Esophagus squamous epithelium (tissue), 5 donors: ENCODE measurements at regions not wholly inside any gene's neighbourhood (a gene's known extent, or its start where the extent isn't known, plus 50 kb on each side); places are given as distances from the start of the nearest gene placed in this dataset.
A peak's percentile ranks its signal among the peaks of the same experiment; 100 is the strongest.

Source experiments
- DNase-seq: peaks from one replicate; lab custom pipeline; 2025; lab: John Stamatoyannopoulos, UW
- H3K27ac ChIP-seq, 4 donors: fragments of 200-600 bp; sonication (generic); one replicate each; pipeline ENCODE4 v1.5.1; 2016 to 2019; ENCODE audit warnings: mild to moderate bottlenecking in 1 of 4
- H3K27me3 ChIP-seq, 4 donors: fragments of 200-600 bp; sonication (generic); 1 replicate in 3 of 4; 2 replicates in 1 of 4; pipeline versions ENCODE4 v1.5.1 to v1.6.0; 2017 to 2021; ENCODE audit warnings: antibody characterized with exemption in 1 of 4
- H3K36me3 ChIP-seq, 3 donors: fragments of 200-600 bp; sonication (generic); one replicate each; pipeline ENCODE4 v1.5.1; 2016 to 2019
- H3K4me1 ChIP-seq, 3 donors: fragments of 200-600 bp; sonication (generic); one replicate each; pipeline ENCODE4 v1.5.1; 2017 to 2019
- H3K4me3 ChIP-seq, 4 donors: fragments of 200-600 bp; sonication (generic); 1 replicate in 3 of 4; 2 replicates in 1 of 4; pipeline ENCODE4 v1.5.1; 2016 to 2019; ENCODE audit warnings: mild to moderate bottlenecking in 2 of 4, moderate library complexity in 1 of 4
- H3K9me3 ChIP-seq, 3 donors: fragments of 200-600 bp; sonication (generic); one replicate each; pipeline ENCODE4 v1.5.1; 2016 to 2019
- POLR2A ChIP-seq, 4 donors: fragments of 450-650 bp; IDR thresholded peaks; one replicate each; pipeline ENCODE4 v1.6.1; 2017; ENCODE audit warnings: antibody characterized with exemption in 4 of 4, mild to moderate bottlenecking in 4 of 4, moderate library complexity in 3 of 4
- WGBS, 2 donors: methylation state at CpG; one replicate each; pipeline ENCODE4 v1.1.5; 2018; 5-methylcytosine and 5-hydroxymethylcytosine counted together
- intact Hi-C: fragments of 100-400 bp; cut with DNase I; formaldehyde crosslinking; loops from one replicate; pipeline ENCODE4 v1.15.0; 2022
- TF ChIP-seq, protein P1 (sequence below), 6 experiments: fragments of 450-650 bp in 4 of 6; fragments of 200-600 bp in 2 of 6; sonication (generic) in 2 of 6; IDR thresholded peaks; one replicate each; pipeline ENCODE4 v1.5.1; 2016 to 2019; ENCODE audit warnings: antibody characterized with exemption in 6 of 6, mild to moderate bottlenecking in 4 of 6, moderate library complexity in 4 of 6
- donor health status: DM: yes; HTN: yes; CAD: no.

DNA sequence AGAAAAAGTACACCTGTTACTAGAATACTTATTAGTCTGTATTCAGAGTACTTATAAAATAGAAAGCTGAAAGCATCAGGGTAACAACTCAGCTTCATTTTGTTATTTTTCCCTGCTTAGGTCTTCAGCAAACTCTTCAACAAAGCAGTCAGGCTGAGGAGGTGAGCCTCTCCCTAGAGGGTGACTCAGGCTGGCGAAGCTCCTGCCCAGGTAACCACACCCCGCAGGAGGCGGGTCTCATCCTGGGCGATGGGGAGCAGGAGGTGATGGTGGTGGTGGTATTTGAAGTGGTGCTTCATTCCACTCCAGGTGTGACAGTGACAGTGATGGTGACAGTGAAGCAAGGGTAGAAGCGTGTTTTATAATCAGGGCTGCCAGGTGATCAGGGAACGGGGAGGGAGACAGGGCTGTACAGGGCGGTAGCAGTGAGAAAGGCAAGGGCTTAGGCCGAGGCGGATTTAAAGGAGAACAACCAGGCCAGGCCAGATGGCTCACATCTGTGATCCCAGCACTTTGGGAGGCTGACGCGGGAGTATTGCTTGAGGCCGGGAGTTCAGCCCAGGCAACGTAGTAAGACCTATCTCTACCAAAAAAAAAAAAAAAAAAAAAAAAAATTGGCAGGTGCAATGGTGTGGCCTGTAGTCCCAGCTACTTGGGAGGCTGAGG is 127.1 kb downstream of the SOCS6 start:
- peaks cover 1 to 16% (median 2%) of the 10 kb centered on the region in 3 donors for H3K4me1 ChIP-seq
- H3K27me3 ChIP-seq = no peaks in the 10 kb centered on the region
- TF ChIP-seq, protein P1, sequence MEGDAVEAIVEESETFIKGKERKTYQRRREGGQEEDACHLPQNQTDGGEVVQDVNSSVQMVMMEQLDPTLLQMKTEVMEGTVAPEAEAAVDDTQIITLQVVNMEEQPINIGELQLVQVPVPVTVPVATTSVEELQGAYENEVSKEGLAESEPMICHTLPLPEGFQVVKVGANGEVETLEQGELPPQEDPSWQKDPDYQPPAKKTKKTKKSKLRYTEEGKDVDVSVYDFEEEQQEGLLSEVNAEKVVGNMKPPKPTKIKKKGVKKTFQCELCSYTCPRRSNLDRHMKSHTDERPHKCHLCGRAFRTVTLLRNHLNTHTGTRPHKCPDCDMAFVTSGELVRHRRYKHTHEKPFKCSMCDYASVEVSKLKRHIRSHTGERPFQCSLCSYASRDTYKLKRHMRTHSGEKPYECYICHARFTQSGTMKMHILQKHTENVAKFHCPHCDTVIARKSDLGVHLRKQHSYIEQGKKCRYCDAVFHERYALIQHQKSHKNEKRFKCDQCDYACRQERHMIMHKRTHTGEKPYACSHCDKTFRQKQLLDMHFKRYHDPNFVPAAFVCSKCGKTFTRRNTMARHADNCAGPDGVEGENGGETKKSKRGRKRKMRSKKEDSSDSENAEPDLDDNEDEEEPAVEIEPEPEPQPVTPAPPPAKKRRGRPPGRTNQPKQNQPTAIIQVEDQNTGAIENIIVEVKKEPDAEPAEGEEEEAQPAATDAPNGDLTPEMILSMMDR (IDR thresholded peaks at IDR 0.05) = no peak
- TF ChIP-seq POLR2A (IDR thresholded peaks at IDR 0.05) = no peak
- peak overlapping the region in 3 of 4 donors; percentile 38 to 56 (median 56) for H3K27ac ChIP-seq
- intact Hi-C loops = no loop called here
- WGBS, 2 donors = 43 to 62% methylated on average over 9 to 13 of the region's 13 CpGs
- H3K36me3 ChIP-seq = no peaks in the 10 kb centered on the region
- H3K9me3 ChIP-seq = no peaks in the 10 kb centered on the region
- no peak for DNase-seq
- H3K4me3 ChIP-seq = no peak overlapping the region

DNA sequence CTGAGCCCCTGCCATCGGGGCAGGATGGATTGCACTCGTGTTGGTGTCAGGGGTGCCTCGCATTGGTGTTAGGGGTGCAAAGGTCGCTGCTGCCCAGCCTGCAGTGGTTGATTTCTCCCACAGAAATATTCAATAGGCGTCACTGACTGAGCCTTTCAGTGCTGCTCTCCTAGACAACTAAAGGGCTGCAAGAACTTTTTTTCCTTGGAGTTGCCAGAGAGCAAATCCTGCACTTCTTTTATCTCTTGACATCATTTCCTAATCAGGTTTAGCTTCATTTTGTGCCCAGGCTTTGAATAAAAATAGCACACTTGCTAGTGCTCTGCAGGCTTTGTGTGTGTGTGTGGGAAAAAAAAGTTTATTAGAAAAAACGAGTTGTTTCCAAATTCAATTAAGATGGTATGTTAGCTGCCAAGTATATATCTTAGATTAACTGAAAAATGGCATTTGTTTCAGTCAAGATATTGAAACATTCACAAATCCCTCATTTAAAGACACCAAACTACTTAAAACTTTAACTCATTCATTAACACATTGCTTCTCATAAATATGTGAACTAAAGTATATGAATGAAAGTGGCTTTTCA is 125.6 kb downstream of the SOCS6 start:
- 53 to 60% methylated on average over 6 of the region's 6 CpGs for WGBS, 2 donors
- Histone ChIP-seq H3K9me3 (no peaks in the 10 kb centered on the region), H3K36me3 (no peaks in the 10 kb centered on the region), H3K4me1 (peaks cover 0 to 6% (median 0%) of the 10 kb centered on the region in 3 donors), H3K4me3 (no peak overlapping the region), H3K27me3 (peaks cover 0 to 7% (median 0%) of the 10 kb centered on the region in 4 donors), H3K27ac (no peak overlapping the region)
- DNase-seq = no peak
- intact Hi-C loops = no loop called here
- TF ChIP-seq POLR2A (IDR thresholded peaks at IDR 0.05) = no peak
- TF ChIP-seq, protein P1 (IDR thresholded peaks at IDR 0.05) = no peak

DNA sequence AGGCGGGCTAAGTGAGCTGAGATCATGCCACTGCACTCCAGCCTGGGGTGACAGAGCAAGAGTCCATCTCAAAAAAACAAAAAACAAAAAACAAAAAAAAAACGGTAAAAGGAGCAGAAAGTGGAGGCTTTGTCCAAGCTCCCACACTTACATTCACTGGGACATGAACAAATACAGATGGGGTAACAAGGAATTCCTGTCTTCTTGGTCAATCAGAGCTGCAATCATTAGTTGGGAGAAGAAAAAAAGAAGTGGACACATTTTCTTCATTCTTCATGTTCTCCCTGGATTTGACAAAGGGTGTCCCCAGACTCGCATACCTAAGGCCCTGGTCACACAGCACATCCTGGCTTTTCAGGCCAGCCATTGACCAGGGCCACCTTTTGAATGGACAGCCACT is 124.6 kb downstream of the SOCS6 start:
- Histone ChIP-seq H3K4me1 (peaks cover 0 to 6% (median 0%) of the 10 kb centered on the region in 3 donors), H3K4me3 (no peak overlapping the region), H3K27me3 (peaks cover 0 to 9% (median 0%) of the 10 kb centered on the region in 4 donors), H3K27ac (no peak overlapping the region), H3K36me3 (no peaks in the 10 kb centered on the region), H3K9me3 (no peaks in the 10 kb centered on the region)
- TF ChIP-seq POLR2A (IDR thresholded peaks at IDR 0.05) = no peak
- TF ChIP-seq, protein P1 (IDR thresholded peaks at IDR 0.05) = no peak
- 75 to 87% methylated on average over 2 to 3 of the region's 3 CpGs for WGBS, 2 donors
- intact Hi-C loops = no loop called here
- DNase-seq = no peak

DNA sequence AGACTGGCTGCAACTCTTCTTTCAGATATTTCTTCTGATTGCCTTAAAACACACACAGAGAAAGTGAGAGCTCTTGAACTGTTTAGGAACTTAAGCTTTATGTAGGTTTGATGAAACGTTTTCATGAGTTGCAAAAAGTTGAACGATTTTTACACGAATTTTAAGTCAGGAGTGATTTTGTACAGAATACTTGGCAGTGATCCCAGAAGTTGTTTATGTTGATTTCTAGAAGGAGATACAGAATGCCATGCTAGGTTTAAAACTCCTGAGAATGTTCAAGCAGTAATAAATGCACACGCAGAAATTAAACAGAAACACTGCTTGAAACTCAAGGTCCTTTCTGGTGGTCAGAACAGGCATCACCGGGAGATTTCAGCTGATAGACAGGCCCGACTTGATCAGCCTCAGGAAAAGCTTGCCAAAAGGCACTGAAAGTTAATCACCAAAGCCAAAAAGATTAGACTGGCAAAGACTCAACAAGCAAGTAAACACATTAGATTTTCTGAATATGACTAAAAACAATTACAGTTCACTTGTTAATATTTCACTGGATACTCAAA is 123.1 kb downstream of the SOCS6 start:
- H3K4me3 ChIP-seq = no peak overlapping the region
- peaks cover 0 to 6% (median 0%) of the 10 kb centered on the region in 3 donors for H3K4me1 ChIP-seq
- intact Hi-C loops = no loop called here
- H3K9me3 ChIP-seq = no peaks in the 10 kb centered on the region
- WGBS, 2 donors = 23 to 59% methylated on average over 6 of the region's 6 CpGs
- no peak overlapping the region for H3K27ac ChIP-seq
- H3K27me3 ChIP-seq = peaks cover 0 to 9% (median 0%) of the 10 kb centered on the region in 4 donors
- TF ChIP-seq, protein P1 (IDR thresholded peaks at IDR 0.05) = no peak
- TF ChIP-seq POLR2A (IDR thresholded peaks at IDR 0.05) = no peak
- no peak for DNase-seq
- H3K36me3 ChIP-seq = no peaks in the 10 kb centered on the region

DNA sequence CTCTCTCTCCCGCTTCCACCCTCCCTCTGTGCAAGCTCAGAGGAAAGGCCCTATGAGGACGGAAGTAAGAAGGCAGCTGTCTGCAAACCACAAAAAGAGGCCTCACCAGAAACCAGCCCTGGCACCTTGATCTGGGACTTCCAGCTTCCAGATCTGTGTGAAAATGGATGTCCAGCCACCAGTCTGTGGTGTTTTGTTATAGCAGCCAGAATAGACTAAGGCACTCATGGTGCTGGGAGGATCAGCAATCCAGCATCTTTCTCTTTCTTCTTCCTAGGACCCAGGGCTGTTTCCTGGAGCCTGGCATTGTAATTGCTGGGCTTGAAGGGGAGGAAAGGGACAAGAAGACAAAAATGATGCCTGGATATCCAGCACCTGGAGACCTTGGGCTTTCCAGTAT is 122.5 kb downstream of the SOCS6 start:
- DNase-seq = no peak
- no peak overlapping the region for H3K4me3 ChIP-seq
- peaks cover 0 to 9% (median 0%) of the 10 kb centered on the region in 4 donors for H3K27me3 ChIP-seq
- TF ChIP-seq, protein P1 (IDR thresholded peaks at IDR 0.05) = no peak
- no peak for TF ChIP-seq POLR2A (IDR thresholded peaks at IDR 0.05)
- peaks cover 0 to 6% (median 0%) of the 10 kb centered on the region in 3 donors for H3K4me1 ChIP-seq
- no peak overlapping the region for H3K27ac ChIP-seq
- H3K9me3 ChIP-seq = no peaks in the 10 kb centered on the region
- no peaks in the 10 kb centered on the region for H3K36me3 ChIP-seq
- intact Hi-C loops = no loop called here
- WGBS, 2 donors = 83 to 94% methylated on average over 2 of the region's 2 CpGs
